ENCODE measurements at regions not wholly inside any gene's neighbourhood (a gene's known extent, or its start where the extent isn't known, plus 50 kb on each side); places are given as distances from the start of the nearest gene placed in this dataset.

DNA sequence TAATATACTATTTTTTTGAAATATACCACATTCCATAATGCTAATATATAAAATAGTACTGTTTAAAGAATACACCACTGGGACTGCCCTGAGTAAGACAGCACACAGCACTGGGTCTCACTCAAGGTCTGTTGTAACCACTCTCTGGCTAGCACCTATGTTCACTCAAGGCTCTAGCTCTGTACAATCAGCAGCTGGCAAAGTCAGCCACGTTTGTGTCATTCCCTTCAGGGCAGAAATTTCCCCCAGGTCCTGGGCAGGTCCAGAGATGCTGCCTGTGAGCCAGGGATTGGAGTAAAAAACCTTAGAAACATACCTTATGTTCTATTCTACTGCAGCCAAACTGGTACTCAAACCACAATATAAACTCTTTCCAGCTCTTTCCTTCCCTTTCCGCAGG is 1160.2 kb upstream of the ADGRL3 start:
- Histone ChIP-seq H3K4me3 (ENCODE audit: low read length) (no peak overlapping the region), H3K36me3 (ENCODE audit: control insufficient read depth, low read depth, low read length) (no peaks in the 10 kb centered on the region), H3K27me3 (ENCODE audit: control insufficient read depth, insufficient read depth, low read length) (no peaks in the 10 kb centered on the region), H3K4me1 (ENCODE audit: control insufficient read depth, low read depth, low read length) (no peaks in the 10 kb centered on the region), H3K27ac (ENCODE audit: low read length) (no peak overlapping the region), H3K9me3 (ENCODE audit: control insufficient read depth, low read depth, low read length) (peaks cover 6% of the 10 kb centered on the region), H3K9ac (ENCODE audit: low read length) (no peak overlapping the region)

DNA sequence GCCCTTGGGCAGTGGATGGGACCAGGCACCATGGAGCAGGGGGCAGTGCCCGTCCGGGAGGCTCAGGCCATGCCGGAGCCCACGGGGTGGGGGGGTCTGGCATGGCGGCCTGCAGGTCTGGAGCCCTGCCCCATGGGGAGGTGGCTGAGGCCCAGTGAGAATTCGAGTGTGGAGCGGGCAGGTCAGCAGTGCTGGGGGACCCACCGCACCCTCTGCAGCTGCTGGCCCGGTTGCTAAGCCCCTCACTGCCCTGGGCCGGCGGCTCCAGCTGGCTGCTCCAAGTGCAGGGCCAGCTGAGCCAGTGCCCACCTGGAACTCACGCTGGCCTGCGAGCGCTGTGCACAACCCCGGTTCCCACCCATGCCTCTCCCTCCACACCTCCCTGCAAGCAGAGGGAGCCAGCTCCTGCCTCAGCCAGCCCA is 1157.9 kb upstream of the ADGRL3 start:
- H3K36me3 ChIP-seq (ENCODE audit: control insufficient read depth, low read depth, low read length): no peaks in the 10 kb centered on the region
- H3K9me3 ChIP-seq (ENCODE audit: control insufficient read depth, low read depth, low read length): peaks cover 6% of the 10 kb centered on the region
- H3K4me3 ChIP-seq (ENCODE audit: low read length): no peak overlapping the region
- H3K9ac ChIP-seq (ENCODE audit: low read length): no peak overlapping the region
- no peaks in the 10 kb centered on the region for H3K4me1 ChIP-seq (ENCODE audit: control insufficient read depth, low read depth, low read length)
- H3K27ac ChIP-seq (ENCODE audit: low read length): no peak overlapping the region
- H3K27me3 ChIP-seq (ENCODE audit: control insufficient read depth, insufficient read depth, low read length): no peaks in the 10 kb centered on the region

DNA sequence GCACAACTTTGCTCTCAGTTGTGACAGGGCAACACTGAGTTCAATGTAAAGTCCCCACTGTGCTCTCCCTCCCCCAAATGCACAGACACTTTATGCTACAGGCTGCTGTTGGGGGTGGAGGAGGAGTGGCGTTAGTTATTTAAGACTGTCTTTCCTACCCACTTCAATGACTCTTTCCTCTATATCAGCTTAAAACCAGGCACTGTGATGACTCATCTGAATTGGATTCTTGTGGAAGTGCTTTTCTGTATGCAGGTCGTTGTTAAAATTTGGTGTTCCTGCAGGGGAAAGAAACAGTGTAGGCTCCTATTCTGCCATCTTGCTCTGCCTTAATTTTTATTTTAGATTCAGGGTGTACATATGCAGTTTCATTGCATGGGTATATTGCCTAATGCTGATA is 1157.2 kb upstream of the ADGRL3 start:
- Histone ChIP-seq H3K4me1 (ENCODE audit: control insufficient read depth, low read depth, low read length) (no peaks in the 10 kb centered on the region), H3K27me3 (ENCODE audit: control insufficient read depth, insufficient read depth, low read length) (no peaks in the 10 kb centered on the region), H3K36me3 (ENCODE audit: control insufficient read depth, low read depth, low read length) (no peaks in the 10 kb centered on the region), H3K9ac (ENCODE audit: low read length) (no peak overlapping the region), H3K27ac (ENCODE audit: low read length) (no peak overlapping the region), H3K4me3 (ENCODE audit: low read length) (no peak overlapping the region), H3K9me3 (ENCODE audit: control insufficient read depth, low read depth, low read length) (peaks cover 6% of the 10 kb centered on the region)

DNA sequence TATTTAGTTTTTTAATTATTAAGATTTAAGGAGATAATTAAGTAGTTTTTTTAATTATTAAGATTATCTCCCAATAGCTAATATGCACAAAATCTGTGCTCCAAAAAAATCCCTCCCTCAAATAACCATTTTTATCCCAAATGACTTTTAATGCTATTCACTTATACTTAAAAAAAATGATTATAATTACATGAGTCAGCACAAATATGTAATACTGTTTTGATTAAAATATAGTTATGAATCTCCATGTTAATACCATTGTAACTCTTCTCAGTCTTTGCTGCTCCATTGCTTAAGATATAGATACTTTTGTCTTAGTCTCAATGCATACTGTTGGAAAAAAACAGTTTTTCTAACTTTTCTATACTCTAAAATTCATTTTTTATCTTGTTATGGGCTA is 1121.1 kb upstream of the ADGRL3 start:
- Histone ChIP-seq H3K36me3 (ENCODE audit: control insufficient read depth, low read depth, low read length) (no peaks in the 10 kb centered on the region), H3K27me3 (ENCODE audit: control insufficient read depth, insufficient read depth, low read length) (no peaks in the 10 kb centered on the region), H3K9ac (ENCODE audit: low read length) (no peak overlapping the region), H3K4me3 (ENCODE audit: low read length) (no peak overlapping the region), H3K4me1 (ENCODE audit: control insufficient read depth, low read depth, low read length) (no peaks in the 10 kb centered on the region), H3K9me3 (ENCODE audit: control insufficient read depth, low read depth, low read length) (no peaks in the 10 kb centered on the region), H3K27ac (ENCODE audit: low read length) (no peak overlapping the region)

DNA sequence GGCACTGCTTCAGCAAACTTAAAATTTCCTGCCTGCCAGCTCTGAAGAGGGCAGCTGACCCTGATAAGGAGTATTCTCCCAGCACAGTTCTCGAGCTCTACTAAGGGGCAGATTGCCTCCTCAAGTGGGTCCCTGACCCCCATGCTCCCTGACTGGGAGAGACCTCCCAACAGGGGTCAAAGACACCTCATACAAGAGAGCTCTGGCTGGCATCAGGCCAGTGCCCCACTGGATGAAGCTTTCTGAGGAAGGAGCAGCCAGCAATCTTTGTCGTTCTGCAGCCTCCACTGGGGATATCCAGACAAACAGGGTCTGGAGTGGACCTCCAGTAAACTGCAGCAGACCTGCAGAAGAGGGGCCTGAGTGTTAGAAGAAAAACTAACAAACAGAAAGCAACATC is 1118.3 kb upstream of the ADGRL3 start:
- Histone ChIP-seq H3K9me3 (ENCODE audit: control insufficient read depth, low read depth, low read length) (no peaks in the 10 kb centered on the region), H3K36me3 (ENCODE audit: control insufficient read depth, low read depth, low read length) (no peaks in the 10 kb centered on the region), H3K4me1 (ENCODE audit: control insufficient read depth, low read depth, low read length) (no peaks in the 10 kb centered on the region), H3K27ac (ENCODE audit: low read length) (no peak overlapping the region), H3K4me3 (ENCODE audit: low read length) (no peak overlapping the region), H3K9ac (ENCODE audit: low read length) (no peak overlapping the region), H3K27me3 (ENCODE audit: control insufficient read depth, insufficient read depth, low read length) (no peaks in the 10 kb centered on the region)

DNA sequence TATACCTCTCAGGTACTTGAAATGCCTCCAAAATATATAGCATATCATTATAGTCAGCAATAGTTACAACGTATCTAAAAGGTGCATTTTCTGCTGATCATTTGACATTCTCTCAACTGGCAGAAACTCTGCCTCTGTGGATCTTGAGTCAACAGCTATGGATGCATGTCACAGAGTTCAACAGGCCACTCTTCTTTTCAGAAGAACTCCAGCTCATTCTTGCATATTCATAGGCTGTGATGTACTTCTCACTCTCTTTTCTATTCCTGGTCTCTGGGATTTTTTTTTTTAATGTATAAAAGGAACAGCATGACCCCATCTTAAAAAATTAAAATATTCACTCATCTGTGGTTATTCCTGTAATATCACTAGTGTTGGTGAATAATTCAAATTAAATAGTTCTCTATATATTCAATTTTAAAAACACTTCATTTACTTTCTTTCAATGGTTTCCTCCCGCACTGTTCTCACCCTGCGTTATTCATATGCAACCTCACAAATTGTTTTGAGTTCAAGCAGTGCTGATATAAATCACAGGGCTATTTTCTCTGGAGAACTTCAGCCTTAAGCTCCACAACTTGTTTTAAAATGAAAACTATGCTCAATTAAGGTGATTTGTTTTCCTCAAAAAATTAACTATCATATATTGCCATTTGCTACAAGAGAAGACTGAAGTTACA is 1111.2 kb upstream of the ADGRL3 start:
- Histone ChIP-seq H3K36me3 (ENCODE audit: control insufficient read depth, low read depth, low read length) (no peaks in the 10 kb centered on the region), H3K4me1 (ENCODE audit: control insufficient read depth, low read depth, low read length) (peaks cover 15% of the 10 kb centered on the region), H3K9ac (ENCODE audit: low read length) (no peak overlapping the region), H3K27me3 (ENCODE audit: control insufficient read depth, insufficient read depth, low read length) (no peaks in the 10 kb centered on the region), H3K27ac (ENCODE audit: low read length) (no peak overlapping the region), H3K9me3 (ENCODE audit: control insufficient read depth, low read depth, low read length) (no peaks in the 10 kb centered on the region), H3K4me3 (ENCODE audit: low read length) (no peak overlapping the region)

DNA sequence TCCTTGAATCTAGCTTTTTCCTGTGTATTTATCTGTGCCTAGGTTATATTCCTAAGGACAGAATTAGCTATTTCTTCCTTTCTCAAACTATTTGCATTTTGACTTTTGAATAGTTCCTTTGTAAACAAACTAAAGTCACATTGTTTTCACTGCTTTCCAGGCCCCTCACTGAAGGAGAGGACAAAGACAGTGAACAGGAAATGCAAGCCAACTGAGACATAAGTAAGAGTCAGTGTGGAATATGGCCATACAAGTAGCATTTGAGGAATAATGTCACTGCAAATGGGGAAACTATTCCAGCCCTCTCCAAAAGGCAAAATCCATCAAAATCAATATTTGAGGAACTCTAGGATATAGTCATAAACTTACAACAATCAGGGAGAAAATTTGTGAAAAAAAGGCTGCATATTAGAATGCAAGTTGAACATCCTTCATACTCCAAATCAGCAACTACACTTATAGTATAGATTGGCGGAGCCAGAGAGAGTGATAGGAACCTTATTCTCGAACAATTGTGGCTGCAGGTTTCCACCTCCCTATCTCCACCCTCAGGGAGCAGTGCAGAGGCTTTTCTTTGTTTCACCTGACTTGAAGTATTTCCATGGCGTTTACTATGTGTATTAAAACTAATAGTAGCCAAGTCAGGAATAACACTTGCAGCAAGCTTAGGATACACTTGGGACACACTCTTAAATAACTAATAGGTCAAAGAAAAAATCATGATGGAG is 1110.4 kb upstream of the ADGRL3 start:
- Histone ChIP-seq H3K9ac (ENCODE audit: low read length) (no peak overlapping the region), H3K4me3 (ENCODE audit: low read length) (no peak overlapping the region), H3K4me1 (ENCODE audit: control insufficient read depth, low read depth, low read length) (peaks cover 15% of the 10 kb centered on the region), H3K36me3 (ENCODE audit: control insufficient read depth, low read depth, low read length) (no peaks in the 10 kb centered on the region), H3K9me3 (ENCODE audit: control insufficient read depth, low read depth, low read length) (no peaks in the 10 kb centered on the region), H3K27ac (ENCODE audit: low read length) (peak overlapping the region; percentile 2), H3K27me3 (ENCODE audit: control insufficient read depth, insufficient read depth, low read length) (no peaks in the 10 kb centered on the region)

DNA sequence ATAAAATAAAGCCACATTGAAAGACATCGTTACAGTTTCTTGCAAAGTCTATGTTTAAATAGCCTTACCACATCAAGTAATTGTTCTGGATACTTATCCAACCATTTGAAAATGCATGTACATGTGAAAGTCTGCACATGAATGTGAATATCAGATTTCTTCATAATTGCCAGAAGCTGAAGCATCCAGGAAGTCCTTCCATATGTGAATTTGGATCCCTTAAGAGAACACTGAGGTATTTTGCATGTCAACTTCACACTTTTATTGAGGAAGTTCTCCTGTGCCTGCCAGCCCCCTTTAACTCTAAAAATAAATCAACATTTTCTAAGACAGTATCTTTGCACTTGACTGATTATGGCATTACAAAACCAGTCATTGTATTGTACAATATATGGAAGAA is 1103.5 kb upstream of the ADGRL3 start:
- no peaks in the 10 kb centered on the region for H3K9me3 ChIP-seq (ENCODE audit: control insufficient read depth, low read depth, low read length)
- no peak overlapping the region for H3K4me3 ChIP-seq (ENCODE audit: low read length)
- no peaks in the 10 kb centered on the region for H3K36me3 ChIP-seq (ENCODE audit: control insufficient read depth, low read depth, low read length)
- H3K27ac ChIP-seq (ENCODE audit: low read length): no peak overlapping the region
- H3K4me1 ChIP-seq (ENCODE audit: control insufficient read depth, low read depth, low read length): no peaks in the 10 kb centered on the region
- no peaks in the 10 kb centered on the region for H3K27me3 ChIP-seq (ENCODE audit: control insufficient read depth, insufficient read depth, low read length)
- no peak overlapping the region for H3K9ac ChIP-seq (ENCODE audit: low read length)

DNA sequence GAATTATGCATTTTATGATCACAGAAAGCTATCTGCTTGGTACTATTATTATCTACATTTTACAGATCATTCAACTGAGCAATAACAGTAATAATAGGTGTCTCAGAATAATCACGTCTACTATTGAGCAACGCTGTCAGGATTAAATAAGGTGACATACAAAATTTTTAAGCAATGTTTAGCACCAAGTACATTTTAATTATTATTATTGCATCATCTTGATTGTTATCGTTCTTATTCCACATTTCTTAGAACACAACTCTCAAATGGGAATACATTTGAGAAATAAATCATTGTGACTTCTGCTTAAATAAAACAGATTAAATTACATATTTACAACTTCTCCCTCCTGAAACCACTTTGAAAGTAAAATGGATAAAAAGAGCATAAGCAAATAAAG is 1083.5 kb upstream of the ADGRL3 start:
- H3K27ac ChIP-seq (ENCODE audit: low read length): no peak overlapping the region
- H3K36me3 ChIP-seq (ENCODE audit: control insufficient read depth, low read depth, low read length): no peaks in the 10 kb centered on the region

DNA sequence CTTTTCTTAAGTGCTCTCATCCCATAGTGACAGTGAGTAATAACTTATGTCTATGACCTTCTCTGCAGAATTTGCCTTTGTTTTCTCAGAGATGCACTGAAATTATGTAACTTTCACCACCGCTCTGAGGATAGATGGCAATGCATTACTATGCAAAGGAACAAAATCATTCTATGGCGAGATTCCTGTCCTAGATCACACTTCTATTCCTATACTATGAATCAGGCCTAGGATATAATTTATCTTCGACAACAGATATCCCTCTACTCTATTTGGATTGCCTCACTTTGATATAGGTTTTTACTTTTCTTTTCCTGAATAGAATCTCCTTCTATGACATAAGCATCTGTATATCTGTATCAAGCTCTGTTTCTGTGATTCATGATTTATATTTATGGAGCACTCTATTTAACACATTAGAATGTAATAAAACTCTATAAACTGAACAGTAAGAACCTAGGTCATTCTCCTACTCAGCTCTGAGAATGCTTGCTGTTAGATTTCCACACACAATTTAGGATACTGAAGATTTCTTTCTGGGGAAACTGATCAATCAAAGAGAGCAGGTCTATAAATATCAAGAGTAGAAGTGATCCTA is 1082.3 kb upstream of the ADGRL3 start:
- H3K27me3 ChIP-seq (ENCODE audit: control insufficient read depth, insufficient read depth, low read length): no peaks in the 10 kb centered on the region
- no peaks in the 10 kb centered on the region for H3K4me1 ChIP-seq (ENCODE audit: control insufficient read depth, low read depth, low read length)
- H3K36me3 ChIP-seq (ENCODE audit: control insufficient read depth, low read depth, low read length): no peaks in the 10 kb centered on the region
- no peaks in the 10 kb centered on the region for H3K9me3 ChIP-seq (ENCODE audit: control insufficient read depth, low read depth, low read length)
- no peak overlapping the region for H3K27ac ChIP-seq (ENCODE audit: low read length)
- no peak overlapping the region for H3K4me3 ChIP-seq (ENCODE audit: low read length)
- H3K9ac ChIP-seq (ENCODE audit: low read length): no peak overlapping the region

More for the DNA sequence above, 1083.5 kb upstream of the ADGRL3 start:
- H3K9ac ChIP-seq (ENCODE audit: low read length): no peak overlapping the region
- H3K4me3 ChIP-seq (ENCODE audit: low read length): no peak overlapping the region
- H3K27me3 ChIP-seq (ENCODE audit: control insufficient read depth, insufficient read depth, low read length): no peaks in the 10 kb centered on the region
- H3K4me1 ChIP-seq (ENCODE audit: control insufficient read depth, low read depth, low read length): no peaks in the 10 kb centered on the region
- H3K9me3 ChIP-seq (ENCODE audit: control insufficient read depth, low read depth, low read length): no peaks in the 10 kb centered on the region

DNA sequence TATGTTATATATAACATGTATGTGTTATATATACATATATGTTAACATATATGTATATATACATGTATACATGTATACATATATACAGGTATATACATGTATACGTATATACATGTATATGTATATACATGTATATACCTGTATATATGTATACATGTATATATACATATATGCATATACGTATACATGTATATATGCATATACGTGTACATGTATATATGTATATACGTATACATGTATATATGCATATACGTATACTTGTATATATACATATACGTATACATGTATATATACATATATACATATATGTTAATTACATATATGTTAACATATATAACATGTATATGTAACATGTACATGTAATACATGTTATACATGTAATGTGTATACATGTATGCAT is 1077.3 kb upstream of the ADGRL3 start:
- no peaks in the 10 kb centered on the region for H3K4me1 ChIP-seq (ENCODE audit: control insufficient read depth, low read depth, low read length)
- H3K27me3 ChIP-seq (ENCODE audit: control insufficient read depth, insufficient read depth, low read length): no peaks in the 10 kb centered on the region
- H3K27ac ChIP-seq (ENCODE audit: low read length): no peak overlapping the region
- H3K9ac ChIP-seq (ENCODE audit: low read length): no peak overlapping the region
- H3K36me3 ChIP-seq (ENCODE audit: control insufficient read depth, low read depth, low read length): no peaks in the 10 kb centered on the region
- H3K4me3 ChIP-seq (ENCODE audit: low read length): no peak overlapping the region
- no peaks in the 10 kb centered on the region for H3K9me3 ChIP-seq (ENCODE audit: control insufficient read depth, low read depth, low read length)

DNA sequence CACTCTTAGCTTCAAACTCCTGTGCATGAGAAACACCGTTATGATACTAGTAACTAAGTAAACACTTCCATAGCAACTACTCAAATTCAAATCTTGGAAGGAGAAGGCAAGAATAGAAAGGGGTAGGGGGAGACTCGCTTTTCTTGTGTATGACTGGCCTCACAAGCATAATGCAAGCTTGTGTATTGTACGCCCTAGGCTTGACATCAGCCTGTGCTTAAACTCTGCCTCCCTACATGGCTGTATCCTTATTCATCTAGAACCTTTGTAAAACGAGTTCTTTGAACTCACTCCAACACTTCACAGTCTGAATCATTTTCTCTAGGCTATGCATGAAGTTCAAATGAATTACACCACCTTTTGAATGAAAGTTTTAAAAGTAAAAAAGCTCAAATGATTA is 1071.2 kb upstream of the ADGRL3 start:
- no peak overlapping the region for H3K4me3 ChIP-seq (ENCODE audit: low read length)
- H3K4me1 ChIP-seq (ENCODE audit: control insufficient read depth, low read depth, low read length): no peaks in the 10 kb centered on the region

More for the DNA sequence above, 1071.2 kb upstream of the ADGRL3 start:
- Histone ChIP-seq H3K27ac (ENCODE audit: low read length) (no peak overlapping the region), H3K9me3 (ENCODE audit: control insufficient read depth, low read depth, low read length) (no peaks in the 10 kb centered on the region), H3K9ac (ENCODE audit: low read length) (no peak overlapping the region), H3K36me3 (ENCODE audit: control insufficient read depth, low read depth, low read length) (no peaks in the 10 kb centered on the region), H3K27me3 (ENCODE audit: control insufficient read depth, insufficient read depth, low read length) (no peaks in the 10 kb centered on the region)

Measured in iPS-18a (cell line).